GM23338 (cell line): ENCODE measurements at regions not wholly inside any gene's neighbourhood (a gene's known extent, or its start where the extent isn't known, plus 50 kb on each side); places are given as distances from the start of the nearest gene placed in this dataset.

Source experiments
- ATAC-seq: fragments of 200-7000 bp; cut with Tn5 transposase; 3 replicates; pipeline ENCODE4 v1.9.1; 2020
- DNase-seq: peaks from one replicate; pipeline ENCODE4 v3.0.0-alpha.2; 2015; ENCODE audit warnings: low spot score
- H2AFZ ChIP-seq: fragments of 200-600 bp; sonication (generic); 2 replicates; pipeline ENCODE4 v1.8.0; 2016; ENCODE audit warnings: antibody characterized with exemption, mild to moderate bottlenecking, moderate library complexity
- H3F3A ChIP-seq: fragments of 200-600 bp; sonication (generic); replicated peaks from 2 replicates; pipeline ENCODE4 v1.8.0; 2017; ENCODE audit warnings: antibody characterized with exemption, mixed run types, low read depth
- H3K27ac ChIP-seq: fragments of 200-600 bp; sonication (generic); 2 replicates; pipeline ENCODE4 v1.6.1; 2016; ENCODE audit warnings: low read depth
- H3K27me3 ChIP-seq: fragments of 200-600 bp; sonication (generic); 2 replicates; pipeline ENCODE4 v1.8.0; 2016; ENCODE audit warnings: mild to moderate bottlenecking, mixed run types, moderate library complexity; ENCODE audit not compliant: insufficient read depth
- H3K36me3 ChIP-seq: fragments of 200-600 bp; sonication (generic); 2 replicates; pipeline ENCODE4 v1.8.0; 2016; ENCODE audit warnings: mild to moderate bottlenecking; ENCODE audit not compliant: insufficient read depth
- H3K4me1 ChIP-seq: fragments of 200-600 bp; sonication (generic); 2 replicates; pipeline ENCODE4 v1.8.0; 2016; ENCODE audit warnings: mild to moderate bottlenecking, moderate library complexity; ENCODE audit not compliant: insufficient read depth
- H3K4me2 ChIP-seq: fragments of 200-600 bp; sonication (generic); 2 replicates; pipeline ENCODE4 v1.7.1; 2017; ENCODE audit warnings: mixed run types
- H3K4me3 ChIP-seq: fragments of 200-600 bp; sonication (generic); 2 replicates; pipeline ENCODE4 v1.6.1; 2016; ENCODE audit warnings: mixed run types
- H3K79me2 ChIP-seq: fragments of 200-600 bp; sonication (generic); replicated peaks from 2 replicates; pipeline ENCODE4 v1.8.0; 2017; ENCODE audit warnings: mild to moderate bottlenecking; ENCODE audit not compliant: insufficient read depth
- H3K9me2 ChIP-seq: fragments of 200-600 bp; sonication (generic); 2 replicates; pipeline ENCODE4 v1.8.0; 2017; ENCODE audit not compliant: insufficient read depth
- H4K20me1 ChIP-seq: fragments of 200-600 bp; sonication (generic); replicated peaks from 2 replicates; pipeline ENCODE4 v1.8.0; 2017; ENCODE audit warnings: mild to moderate bottlenecking; ENCODE audit not compliant: insufficient read depth
- H3K27ac Mint-ChIP-seq: 2 replicates; pipeline ENCODE4 v1.8.0; 2020; ENCODE audit warnings: inconsistent platforms, mild to moderate bottlenecking, moderate library complexity, mixed read lengths
- H3K27me3 Mint-ChIP-seq: 3 replicates; pipeline ENCODE4 v1.8.0; 2022; ENCODE audit warnings: low read depth, mild to moderate bottlenecking, moderate library complexity, mixed read lengths, inconsistent platforms; ENCODE audit not compliant: insufficient read depth, poor library complexity
- H3K36me3 Mint-ChIP-seq: 3 replicates; pipeline ENCODE4 v1.8.0; 2021; ENCODE audit warnings: low read depth, mild to moderate bottlenecking, inconsistent platforms, moderate library complexity, mixed read lengths
- H3K4me1 Mint-ChIP-seq: 3 replicates; pipeline ENCODE4 v1.8.0; 2020; ENCODE audit warnings: mild to moderate bottlenecking, inconsistent platforms, mixed read lengths
- H3K4me3 Mint-ChIP-seq: 3 replicates; pipeline ENCODE4 v1.8.0; 2021; ENCODE audit warnings: moderate library complexity, mild to moderate bottlenecking, inconsistent platforms, mixed read lengths
- H3K9me3 Mint-ChIP-seq: 3 replicates; pipeline ENCODE4 v1.8.0; 2020; ENCODE audit warnings: moderate library complexity, mild to moderate bottlenecking, inconsistent platforms, mixed read lengths
- CTCF ChIP-seq, 2 experiments: fragments of 200-600 bp in 1 of 2; sonication (generic) in 1 of 2; conservative IDR thresholded peaks; 2 replicates each; pipeline versions ENCODE4 v1.5.1 to v1.6.1; 2016 to 2017; ENCODE audit warnings: antibody characterized with exemption in 2 of 2, low read depth in 2 of 2, mild to moderate bottlenecking in 2 of 2, moderate library complexity in 1 of 2
- EZH2 ChIP-seq: fragments of 200-600 bp; sonication (generic); IDR thresholded peaks from one replicate; pipeline ENCODE4 v1.8.0; 2017; ENCODE audit warnings: antibody characterized with exemption, mild to moderate bottlenecking, low read depth; ENCODE audit not compliant: unreplicated experiment
- EZH2phosphoT487 ChIP-seq: fragments of 200-600 bp; sonication (generic); IDR thresholded peaks from one replicate; pipeline ENCODE4 v1.8.1; 2018; ENCODE audit warnings: antibody characterized with exemption; ENCODE audit not compliant: unreplicated experiment
- JUNB ChIP-seq: IDR thresholded peaks from one replicate; pipeline ENCODE4 v1.6.1; 2016; ENCODE audit warnings: antibody characterized with exemption; ENCODE audit not compliant: unreplicated experiment
- NANOG ChIP-seq: IDR thresholded peaks from 2 replicates; pipeline ENCODE4 v1.6.1; 2016; ENCODE audit warnings: antibody characterized with exemption, borderline replicate concordance
- REST ChIP-seq: IDR thresholded peaks from one replicate; pipeline ENCODE4 v1.6.1; 2018; ENCODE audit warnings: antibody characterized with exemption; ENCODE audit not compliant: unreplicated experiment
- STAT1 ChIP-seq: IDR thresholded peaks from one replicate; pipeline ENCODE4 v1.6.1; 2016; ENCODE audit warnings: antibody characterized with exemption; ENCODE audit not compliant: unreplicated experiment
- ZNF331 ChIP-seq: fragments of 250-450 bp; sonication (Bioruptor Pico); IDR thresholded peaks from 2 replicates; pipeline ENCODE4 v1.5.0; 2020; ENCODE audit warnings: low read depth, mild to moderate bottlenecking, moderate library complexity

DNA sequence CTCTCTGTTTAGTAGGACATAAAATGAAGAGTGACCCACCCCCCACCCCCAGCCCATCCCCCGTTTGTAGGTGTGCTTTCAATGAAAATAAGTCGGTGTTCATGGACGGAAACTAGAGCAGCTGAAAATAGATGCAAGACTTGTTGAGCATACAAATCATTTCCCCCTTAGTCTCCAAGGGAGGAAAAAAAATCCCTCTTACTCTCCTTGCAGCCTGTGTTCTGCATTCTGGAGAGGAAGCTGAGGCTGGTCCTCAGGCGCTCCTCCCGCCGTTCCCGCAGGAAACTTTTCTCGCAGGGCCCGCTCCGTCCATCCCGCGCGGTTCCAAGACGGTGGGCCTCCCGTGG lies 259.0 kb upstream of the E2F7 start:
- H3F3A ChIP-seq, result no peaks in the 10 kb centered on the region; the same call in 1 of the 2 replicates
- DNase-seq, result no peak
- peak overlapping the region; percentile 95 for H3K4me2 ChIP-seq
- no peaks in the 10 kb centered on the region for H3K36me3 ChIP-seq
- no peaks in the 10 kb centered on the region for H3K36me3 Mint-ChIP-seq
- peaks cover 34% of the 10 kb centered on the region for H3K4me1 ChIP-seq
- no peak overlapping the region for H3K27ac Mint-ChIP-seq
- TF ChIP-seq EZH2phosphoT487, result no peak
- no peaks in the 10 kb centered on the region for H3K9me3 Mint-ChIP-seq
- peaks cover 15% of the 10 kb centered on the region for H3K27me3 Mint-ChIP-seq
- H3K9me2 ChIP-seq, result 0 out of 2 replicates have a peak, but pooled peaks cover 3% of the 10 kb centered on the region
- peaks cover 22% of the 10 kb centered on the region for H3K27me3 ChIP-seq
- peak overlapping the region; percentile 99 for H2AFZ ChIP-seq
- H3K4me3 ChIP-seq, result peak overlapping the region; percentile 83
- peak overlapping the region; percentile 69 for H3K4me3 Mint-ChIP-seq
- no peak for ATAC-seq
- no peaks in the 10 kb centered on the region for H4K20me1 ChIP-seq
- peaks cover 3% of the 10 kb centered on the region; the same call in 1 of the 2 replicates for H3K79me2 ChIP-seq
- peaks cover 19% of the 10 kb centered on the region for H3K4me1 Mint-ChIP-seq
- H3K27ac ChIP-seq, result no peak overlapping the region

GRCh38 chr12:77323788-77324415 lies 258.5 kb upstream of the E2F7 start:
- Mint-ChIP-seq H3K27ac (no peak overlapping the region), H3K4me1 (peaks cover 24% of the 10 kb centered on the region), H3K27me3 (peaks cover 15% of the 10 kb centered on the region), H3K36me3 (no peaks in the 10 kb centered on the region), H3K9me3 (no peaks in the 10 kb centered on the region), H3K4me3 (peak overlapping the region; percentile 69)
- Histone ChIP-seq H3K9me2 (0 out of 2 replicates have a peak, but pooled peaks cover 3% of the 10 kb centered on the region), H2AFZ (peak overlapping the region; percentile 99; the same call in 1 of the 2 replicates), H3K4me2 (peak overlapping the region; percentile 95), H3K79me2 (peaks cover 3% of the 10 kb centered on the region; the same call in 1 of the 2 replicates), H3K36me3 (no peaks in the 10 kb centered on the region), H3F3A (no peaks in the 10 kb centered on the region; the same call in 1 of the 2 replicates), H4K20me1 (no peaks in the 10 kb centered on the region), H3K4me3 (peak overlapping the region; percentile 83), H3K27me3 (peaks cover 22% of the 10 kb centered on the region), H3K4me1 (peaks cover 38% of the 10 kb centered on the region), H3K27ac (no peak overlapping the region)
- TF ChIP-seq EZH2phosphoT487, result no peak
- DNase-seq (no peak), ATAC-seq (no peak)

GRCh38 chr12:77319166-77319565 lies 253.8 kb upstream of the E2F7 start:
- no peak overlapping the region for H3K4me3 ChIP-seq
- peaks cover 33% of the 10 kb centered on the region for H3K4me1 ChIP-seq
- 0 out of 2 replicates have a peak overlapping the region, but pooled peaks have one; percentile 30 for H3K27ac Mint-ChIP-seq
- H2AFZ ChIP-seq, result peak overlapping the region; percentile 19; the same call in 1 of the 2 replicates
- peaks cover 9% of the 10 kb centered on the region; the same call in 1 of the 2 replicates for H3K27me3 ChIP-seq
- no peaks in the 10 kb centered on the region for H4K20me1 ChIP-seq
- no peak overlapping the region for H3K4me3 Mint-ChIP-seq
- peaks cover 2% of the 10 kb centered on the region for H3K27me3 Mint-ChIP-seq
- H3K27ac ChIP-seq, result peak overlapping the region; percentile 30; the same call in 1 of the 2 replicates
- DNase-seq (peak; percentile 15), ATAC-seq (peak; percentile 43)
- H3K4me1 Mint-ChIP-seq, result peaks cover 22% of the 10 kb centered on the region
- no peaks in the 10 kb centered on the region for H3K36me3 ChIP-seq
- H3K9me2 ChIP-seq, result no peaks in the 10 kb centered on the region
- H3K4me2 ChIP-seq, result peak overlapping the region; percentile 59
- H3F3A ChIP-seq, result no peaks in the 10 kb centered on the region
- no peaks in the 10 kb centered on the region for H3K36me3 Mint-ChIP-seq
- no peaks in the 10 kb centered on the region for H3K79me2 ChIP-seq
- no peaks in the 10 kb centered on the region for H3K9me3 Mint-ChIP-seq
- TF ChIP-seq ZNF331 (CRISPR knock-in tag) (no peak), STAT1 (no peak)

DNA sequence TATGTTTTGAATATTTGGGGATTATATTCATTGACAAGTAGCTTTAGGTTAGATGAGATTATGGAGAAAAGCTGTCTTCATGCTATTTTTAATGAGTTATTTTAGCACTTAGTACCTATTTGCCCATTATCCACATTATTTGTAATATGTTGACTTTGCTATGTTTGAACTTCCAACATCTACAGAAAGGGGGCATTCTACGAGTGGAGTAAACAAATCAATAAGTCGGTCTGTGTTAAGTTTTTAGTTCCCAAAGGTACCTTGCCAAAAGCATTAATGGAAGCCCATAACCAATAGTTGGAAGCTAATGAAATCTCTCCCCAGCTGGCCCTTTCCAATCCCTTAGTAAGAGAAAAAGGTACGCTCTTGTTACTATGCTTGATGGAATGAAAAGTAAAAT lies 250.0 kb upstream of the E2F7 start:
- Histone ChIP-seq H3K4me1 (peaks cover 19% of the 10 kb centered on the region), H3K27me3 (no peaks in the 10 kb centered on the region), H4K20me1 (no peaks in the 10 kb centered on the region), H3K9me2 (0 out of 2 replicates have a peak, but pooled peaks cover 3% of the 10 kb centered on the region), H3K27ac (no peak overlapping the region), H3K79me2 (no peaks in the 10 kb centered on the region), H3K4me2 (no peak overlapping the region), H3K36me3 (no peaks in the 10 kb centered on the region), H2AFZ (no peak overlapping the region), H3K4me3 (no peak overlapping the region), H3F3A (no peaks in the 10 kb centered on the region)
- DNase-seq, result no peak
- Mint-ChIP-seq H3K27me3 (no peaks in the 10 kb centered on the region), H3K36me3 (no peaks in the 10 kb centered on the region), H3K4me3 (no peak overlapping the region), H3K27ac (no peak overlapping the region), H3K4me1 (peaks cover 20% of the 10 kb centered on the region), H3K9me3 (no peaks in the 10 kb centered on the region)
- ATAC-seq, result no peak
- TF ChIP-seq JUNB (no peak), EZH2 (no peak), NANOG (no peak), REST (no peak), STAT1 (no peak), CTCF (conservative IDR thresholded peaks at IDR 0.05; ENCODE audit: low read depth in 2 of 2) (no peak)
